Parathyroid adenoma (tissue), 2 donors: ENCODE measurements at regions not wholly inside any gene's neighbourhood (a gene's known extent, or its start where the extent isn't known, plus 50 kb on each side); places are given as distances from the start of the nearest gene placed in this dataset.

Experiments
- H2AFZ ChIP-seq: fragments of 300-600 bp; sonication (generic); one replicate; pipeline ENCODE4 v1.7.0; 2017; ENCODE audit warnings: antibody characterized with exemption, mild to moderate bottlenecking
- H3K27ac ChIP-seq: fragments of 300-600 bp; sonication (generic); one replicate; pipeline ENCODE4 v1.7.0; 2017
- H3K27me3 ChIP-seq: fragments of 300-600 bp; sonication (generic); one replicate; pipeline ENCODE4 v1.7.0; 2017; ENCODE audit warnings: low read length; ENCODE audit not compliant: control insufficient read depth, insufficient read depth
- H3K36me3 ChIP-seq: fragments of 300-600 bp; sonication (generic); one replicate; pipeline ENCODE4 v1.7.0; 2017; ENCODE audit warnings: low read length; ENCODE audit not compliant: control insufficient read depth, insufficient read depth
- H3K4me1 ChIP-seq: fragments of 300-600 bp; sonication (generic); one replicate; pipeline ENCODE4 v1.7.0; 2017; ENCODE audit warnings: control low read depth
- H3K4me2 ChIP-seq: fragments of 300-600 bp; sonication (generic); one replicate; pipeline ENCODE4 v1.7.0; 2017; ENCODE audit warnings: low read length
- H3K4me3 ChIP-seq: fragments of 300-600 bp; sonication (generic); one replicate; pipeline ENCODE4 v1.7.0; 2017; ENCODE audit warnings: low read depth, low read length
- H3K79me2 ChIP-seq: fragments of 300-600 bp; sonication (generic); one replicate; pipeline ENCODE4 v1.7.0; 2017; ENCODE audit warnings: control low read depth
- H3K9ac ChIP-seq: fragments of 300-600 bp; sonication (generic); one replicate; pipeline ENCODE4 v1.7.0; 2017; ENCODE audit warnings: mild to moderate bottlenecking
- H3K9me3 ChIP-seq: fragments of 300-600 bp; sonication (generic); one replicate; pipeline ENCODE4 v1.7.0; 2017; ENCODE audit warnings: low read length; ENCODE audit not compliant: control insufficient read depth
- TF ChIP-seq, protein P1 (sequence below): fragments of 300-600 bp; sonication (generic); IDR thresholded peaks from one replicate; pipeline ENCODE4 v1.7.0; 2017; ENCODE audit warnings: antibody characterized with exemption, mild to moderate bottlenecking
- donor health status: primary hyperparathyroidism.

GRCh38 chr10:91006752-91007346 lies 86.0 kb upstream of the ANKRD1 start:
- TF ChIP-seq, protein P1, sequence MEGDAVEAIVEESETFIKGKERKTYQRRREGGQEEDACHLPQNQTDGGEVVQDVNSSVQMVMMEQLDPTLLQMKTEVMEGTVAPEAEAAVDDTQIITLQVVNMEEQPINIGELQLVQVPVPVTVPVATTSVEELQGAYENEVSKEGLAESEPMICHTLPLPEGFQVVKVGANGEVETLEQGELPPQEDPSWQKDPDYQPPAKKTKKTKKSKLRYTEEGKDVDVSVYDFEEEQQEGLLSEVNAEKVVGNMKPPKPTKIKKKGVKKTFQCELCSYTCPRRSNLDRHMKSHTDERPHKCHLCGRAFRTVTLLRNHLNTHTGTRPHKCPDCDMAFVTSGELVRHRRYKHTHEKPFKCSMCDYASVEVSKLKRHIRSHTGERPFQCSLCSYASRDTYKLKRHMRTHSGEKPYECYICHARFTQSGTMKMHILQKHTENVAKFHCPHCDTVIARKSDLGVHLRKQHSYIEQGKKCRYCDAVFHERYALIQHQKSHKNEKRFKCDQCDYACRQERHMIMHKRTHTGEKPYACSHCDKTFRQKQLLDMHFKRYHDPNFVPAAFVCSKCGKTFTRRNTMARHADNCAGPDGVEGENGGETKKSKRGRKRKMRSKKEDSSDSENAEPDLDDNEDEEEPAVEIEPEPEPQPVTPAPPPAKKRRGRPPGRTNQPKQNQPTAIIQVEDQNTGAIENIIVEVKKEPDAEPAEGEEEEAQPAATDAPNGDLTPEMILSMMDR, result no peak
- H3K27ac ChIP-seq, result no peak overlapping the region
- no peak overlapping the region for H3K4me3 ChIP-seq
- no peak overlapping the region for H2AFZ ChIP-seq
- H3K4me2 ChIP-seq, result no peak overlapping the region
- H3K4me1 ChIP-seq, result no peaks in the 10 kb centered on the region
- no peaks in the 10 kb centered on the region for H3K36me3 ChIP-seq
- no peaks in the 10 kb centered on the region for H3K27me3 ChIP-seq
- H3K9me3 ChIP-seq, result no peaks in the 10 kb centered on the region
- no peak overlapping the region for H3K9ac ChIP-seq
- H3K79me2 ChIP-seq, result no peaks in the 10 kb centered on the region

DNA sequence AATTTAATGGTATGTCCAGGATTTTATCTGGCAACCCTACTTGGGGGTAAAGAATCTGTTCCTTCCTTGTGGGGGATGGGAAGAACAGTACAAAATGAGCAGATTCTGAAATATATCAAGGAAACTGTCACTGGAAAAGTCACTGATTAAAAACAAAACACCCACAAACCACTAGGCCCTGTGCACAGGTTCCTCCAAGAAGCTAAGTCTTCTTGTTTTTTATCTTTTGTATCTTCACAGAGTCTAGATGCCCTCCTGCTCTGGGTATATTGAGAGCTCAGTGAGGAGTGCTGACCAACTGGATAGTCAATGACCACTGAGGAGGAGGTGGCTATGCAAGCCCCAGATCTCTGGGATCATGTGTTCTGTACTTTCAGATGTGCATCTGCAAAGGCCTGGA lies 86.8 kb upstream of the ANKRD1 start:
- H3K9me3 ChIP-seq, result no peaks in the 10 kb centered on the region
- H3K27me3 ChIP-seq, result no peaks in the 10 kb centered on the region
- no peak overlapping the region for H3K4me2 ChIP-seq
- no peaks in the 10 kb centered on the region for H3K4me1 ChIP-seq
- no peak overlapping the region for H3K27ac ChIP-seq
- TF ChIP-seq, protein P1, result no peak
- no peaks in the 10 kb centered on the region for H3K36me3 ChIP-seq
- no peak overlapping the region for H3K9ac ChIP-seq
- H2AFZ ChIP-seq, result no peak overlapping the region
- no peaks in the 10 kb centered on the region for H3K79me2 ChIP-seq
- H3K4me3 ChIP-seq, result no peak overlapping the region

DNA sequence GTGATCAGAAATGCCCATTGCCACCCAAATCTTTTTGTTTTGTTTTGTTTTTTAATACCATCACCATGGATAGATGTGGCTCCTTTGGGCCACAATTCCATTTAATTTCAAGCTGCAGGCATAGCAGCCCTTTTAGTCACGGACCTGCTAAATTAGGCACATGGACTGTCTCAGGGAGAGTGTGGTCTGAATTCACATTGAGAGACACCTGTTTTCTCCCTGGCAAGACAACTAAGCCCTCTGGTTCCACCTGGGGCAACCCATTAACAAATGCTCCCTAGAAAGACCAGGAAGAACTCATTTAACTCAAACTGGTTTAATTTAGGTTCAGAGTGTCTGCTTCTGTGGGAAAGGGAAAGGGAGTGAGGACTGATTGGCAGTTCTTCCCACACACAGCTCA lies 88.2 kb upstream of the ANKRD1 start:
- Histone ChIP-seq H3K27ac (no peak overlapping the region), H3K4me3 (no peak overlapping the region), H3K9me3 (no peaks in the 10 kb centered on the region), H3K27me3 (no peaks in the 10 kb centered on the region), H3K79me2 (no peaks in the 10 kb centered on the region), H3K36me3 (no peaks in the 10 kb centered on the region), H2AFZ (no peak overlapping the region), H3K4me1 (no peaks in the 10 kb centered on the region), H3K4me2 (no peak overlapping the region), H3K9ac (no peak overlapping the region)
- TF ChIP-seq, protein P1, result no peak

- Histone ChIP-seq H3K79me2 (no peaks in the 10 kb centered on the region), H2AFZ (no peak overlapping the region), H3K27ac (no peak overlapping the region), H3K4me1 (no peaks in the 10 kb centered on the region), H3K9me3 (no peaks in the 10 kb centered on the region), H3K4me2 (no peak overlapping the region), H3K9ac (no peak overlapping the region), H3K4me3 (no peak overlapping the region), H3K27me3 (no peaks in the 10 kb centered on the region), H3K36me3 (no peaks in the 10 kb centered on the region)
- TF ChIP-seq, protein P1, result no peak
These were observed 90.1 kb upstream of the ANKRD1 start for GRCh38 chr10:91010952-91011351.

DNA sequence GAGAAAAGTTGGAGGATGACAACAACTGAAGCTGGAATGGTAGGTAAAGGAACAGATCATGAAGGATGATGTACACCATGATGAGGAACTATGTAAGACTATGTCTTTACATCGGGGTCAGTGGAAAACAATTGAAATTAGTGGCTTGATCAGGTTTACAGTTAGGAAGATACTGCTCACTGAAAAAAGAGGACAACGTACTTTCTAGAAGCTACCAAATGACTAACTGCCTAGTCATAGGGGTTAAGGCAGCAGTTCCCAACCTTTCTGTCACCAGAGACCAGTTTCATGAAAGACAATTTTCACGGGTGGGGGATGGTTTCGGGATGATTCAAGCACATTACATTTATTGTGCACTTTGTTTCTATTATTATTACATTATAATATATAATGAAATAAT lies 91.6 kb upstream of the ANKRD1 start:
- Histone ChIP-seq H3K4me3 (no peak overlapping the region), H3K79me2 (no peaks in the 10 kb centered on the region), H3K9me3 (no peaks in the 10 kb centered on the region), H3K9ac (no peak overlapping the region), H3K36me3 (no peaks in the 10 kb centered on the region), H3K4me2 (no peak overlapping the region), H3K27ac (no peak overlapping the region), H2AFZ (no peak overlapping the region), H3K27me3 (no peaks in the 10 kb centered on the region), H3K4me1 (no peaks in the 10 kb centered on the region)
- TF ChIP-seq, protein P1, result no peak
